Panc1 (cell line): ENCODE measurements at regions not wholly inside any gene's neighbourhood (a gene's known extent, or its start where the extent isn't known, plus 50 kb on each side); places are given as distances from the start of the nearest gene placed in this dataset.

Experiments used
- ATAC-seq: fragments of 200-7000 bp; cut with Tn5 transposase; 2 replicates; pipeline ENCODE4 v1.9.1; 2020; ENCODE audit warnings: mild to moderate bottlenecking, moderate library complexity
- BruUV-seq: library from RNA; stranded (reverse); fragments of 400-500 nt; replicated peaks from 2 replicates; lab custom pipeline; 2021; lab: Mats Ljungman, UMichigan
- CTCF ChIA-PET: fragments of 300-600 bp; sonication (Branson Sonifier 250); formaldehyde crosslinking; loops from one replicate; lab custom pipeline; 2022; ENCODE audit warnings: antibody characterized with exemption; lab: Charles Lee
- POLR2A ChIA-PET: fragments of 300-600 bp; sonication (Branson Sonifier 250); formaldehyde crosslinking; loops from one replicate; lab custom pipeline; 2022; ENCODE audit warnings: antibody characterized with exemption; lab: Charles Lee
- DNase-seq: peaks from one replicate; pipeline ENCODE4 v3.0.0-alpha.2; 2010; ENCODE audit warnings: low read depth, low spot score
- H3K27ac ChIP-seq: 2 replicates; pipeline ENCODE4 v1.5.1; 2011; ENCODE audit warnings: mild to moderate bottlenecking, low read length, inconsistent platforms
- H3K27me3 ChIP-seq: fragments of 200-500 bp; sonication (Bioruptor generic); 2 replicates; pipeline ENCODE4 v1.6.0; 2014; ENCODE audit warnings: low read length, inconsistent platforms; ENCODE audit not compliant: control insufficient read depth, insufficient read depth
- H3K36me3 ChIP-seq: fragments of 200-500 bp; sonication (Bioruptor generic); 2 replicates; pipeline ENCODE4 v1.5.1; 2014; ENCODE audit warnings: inconsistent platforms, mild to moderate bottlenecking, low read length, moderate library complexity; ENCODE audit not compliant: control insufficient read depth, insufficient read depth
- H3K4me1 ChIP-seq: 2 replicates; pipeline ENCODE4 v1.5.1; 2011; ENCODE audit warnings: inconsistent platforms, mild to moderate bottlenecking, low read length, moderate library complexity; ENCODE audit not compliant: control insufficient read depth, insufficient read depth
- H3K4me3 ChIP-seq, 2 experiments: 2 replicates each; pipeline ENCODE4 v1.5.1; 2011 to 2012; ENCODE audit warnings: low read depth in 2 of 2, low read length in 2 of 2, mild to moderate bottlenecking in 2 of 2, inconsistent platforms in 1 of 2, moderate library complexity in 1 of 2
- H3K9me3 ChIP-seq: fragments of 200-500 bp; sonication (Bioruptor generic); 2 replicates; pipeline ENCODE4 v1.5.1; 2014; ENCODE audit warnings: low read depth, mild to moderate bottlenecking, inconsistent platforms, low read length, moderate library complexity; ENCODE audit not compliant: control insufficient read depth, insufficient read depth
- POLR2AphosphoS5 ChIP-seq: IDR thresholded peaks from 2 replicates; pipeline ENCODE4 v1.6.1; 2012; ENCODE audit warnings: mild to moderate bottlenecking, low read depth, low read length, moderate library complexity
- SIN3A ChIP-seq: IDR thresholded peaks from 2 replicates; pipeline ENCODE4 v1.6.1; 2012; ENCODE audit warnings: low read depth, mild to moderate bottlenecking, low read length, moderate library complexity, borderline replicate concordance; ENCODE audit not compliant: insufficient read depth
- TCF7L2 ChIP-seq: IDR thresholded peaks from 2 replicates; pipeline ENCODE4 v1.6.1; 2011; ENCODE audit warnings: mild to moderate bottlenecking, low read depth, low read length, inconsistent platforms
- in situ Hi-C: cut with HindIII; loops from 2 replicates; pipeline ENCODE4 v1.10.0; 2016; ENCODE audit warnings: low sequenced_read_pairs, low pct_unique_long_range_greater_than_20kb
- intact Hi-C: fragments of 100-400 bp; cut with micrococcal nuclease; formaldehyde crosslinking; loops from one replicate; pipeline ENCODE4 v1.10.0; 2022; ENCODE audit not compliant: unreplicated experiment
- TF ChIP-seq, protein P1 (sequence below): fragments of 450-650 bp; IDR thresholded peaks from 2 replicates; pipeline ENCODE4 v1.5.1; 2017; ENCODE audit warnings: mild to moderate bottlenecking
- TF ChIP-seq, protein P2 (sequence below), 2 experiments: IDR thresholded peaks; 2 replicates each; pipeline ENCODE4 v1.6.1; 2011 to 2012; ENCODE audit warnings: low read depth in 2 of 2, control low read depth in 1 of 2, low read length in 1 of 2, mild to moderate bottlenecking in 1 of 2, moderate library complexity in 1 of 2; ENCODE audit not compliant: insufficient read depth in 1 of 2

DNA sequence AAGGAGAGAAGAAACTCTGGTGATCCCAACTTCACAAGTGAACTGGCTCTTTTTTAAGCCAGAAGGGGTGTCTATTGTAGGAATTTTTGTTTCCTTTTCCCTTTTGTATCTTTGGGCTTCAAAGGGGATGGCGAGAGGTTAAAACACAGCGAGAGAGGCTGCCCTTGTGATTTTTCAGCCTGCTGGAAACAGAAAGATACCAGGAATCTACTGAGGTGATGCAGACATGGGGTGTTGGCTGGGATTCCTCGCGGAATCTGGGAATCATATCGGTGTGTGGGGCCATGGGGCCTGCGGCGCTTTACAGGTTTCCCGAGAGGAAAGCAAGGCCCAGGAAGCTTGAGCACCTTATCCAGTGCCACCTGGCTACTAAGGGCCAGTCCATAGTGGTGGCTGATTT is 99.4 kb upstream of the STX18 start:
- Histone ChIP-seq H3K4me1 (peaks cover 6% of the 10 kb centered on the region; the same call in 1 of the 2 replicates), H3K27ac (no peak overlapping the region), H3K27me3 (no peaks in the 10 kb centered on the region), H3K9me3 (no peaks in the 10 kb centered on the region), H3K4me3 (no peak overlapping the region), H3K36me3 (no peaks in the 10 kb centered on the region)
- intact Hi-C loops, result no loop called here
- DNase-seq (no peak), ATAC-seq (no peak)
- POLR2A ChIA-PET, result no interaction called here
- in situ Hi-C loops, result no loop called here
- TF ChIP-seq TCF7L2, result no peak
- CTCF ChIA-PET, result no interaction called here
- BruUV-seq, result no TSS peak

- TF ChIP-seq SIN3A (no peak), TCF7L2 (no peak), POLR2AphosphoS5 (no peak)
- TF ChIP-seq, protein P1, sequence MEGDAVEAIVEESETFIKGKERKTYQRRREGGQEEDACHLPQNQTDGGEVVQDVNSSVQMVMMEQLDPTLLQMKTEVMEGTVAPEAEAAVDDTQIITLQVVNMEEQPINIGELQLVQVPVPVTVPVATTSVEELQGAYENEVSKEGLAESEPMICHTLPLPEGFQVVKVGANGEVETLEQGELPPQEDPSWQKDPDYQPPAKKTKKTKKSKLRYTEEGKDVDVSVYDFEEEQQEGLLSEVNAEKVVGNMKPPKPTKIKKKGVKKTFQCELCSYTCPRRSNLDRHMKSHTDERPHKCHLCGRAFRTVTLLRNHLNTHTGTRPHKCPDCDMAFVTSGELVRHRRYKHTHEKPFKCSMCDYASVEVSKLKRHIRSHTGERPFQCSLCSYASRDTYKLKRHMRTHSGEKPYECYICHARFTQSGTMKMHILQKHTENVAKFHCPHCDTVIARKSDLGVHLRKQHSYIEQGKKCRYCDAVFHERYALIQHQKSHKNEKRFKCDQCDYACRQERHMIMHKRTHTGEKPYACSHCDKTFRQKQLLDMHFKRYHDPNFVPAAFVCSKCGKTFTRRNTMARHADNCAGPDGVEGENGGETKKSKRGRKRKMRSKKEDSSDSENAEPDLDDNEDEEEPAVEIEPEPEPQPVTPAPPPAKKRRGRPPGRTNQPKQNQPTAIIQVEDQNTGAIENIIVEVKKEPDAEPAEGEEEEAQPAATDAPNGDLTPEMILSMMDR, result no peak
- TF ChIP-seq, protein P2, sequence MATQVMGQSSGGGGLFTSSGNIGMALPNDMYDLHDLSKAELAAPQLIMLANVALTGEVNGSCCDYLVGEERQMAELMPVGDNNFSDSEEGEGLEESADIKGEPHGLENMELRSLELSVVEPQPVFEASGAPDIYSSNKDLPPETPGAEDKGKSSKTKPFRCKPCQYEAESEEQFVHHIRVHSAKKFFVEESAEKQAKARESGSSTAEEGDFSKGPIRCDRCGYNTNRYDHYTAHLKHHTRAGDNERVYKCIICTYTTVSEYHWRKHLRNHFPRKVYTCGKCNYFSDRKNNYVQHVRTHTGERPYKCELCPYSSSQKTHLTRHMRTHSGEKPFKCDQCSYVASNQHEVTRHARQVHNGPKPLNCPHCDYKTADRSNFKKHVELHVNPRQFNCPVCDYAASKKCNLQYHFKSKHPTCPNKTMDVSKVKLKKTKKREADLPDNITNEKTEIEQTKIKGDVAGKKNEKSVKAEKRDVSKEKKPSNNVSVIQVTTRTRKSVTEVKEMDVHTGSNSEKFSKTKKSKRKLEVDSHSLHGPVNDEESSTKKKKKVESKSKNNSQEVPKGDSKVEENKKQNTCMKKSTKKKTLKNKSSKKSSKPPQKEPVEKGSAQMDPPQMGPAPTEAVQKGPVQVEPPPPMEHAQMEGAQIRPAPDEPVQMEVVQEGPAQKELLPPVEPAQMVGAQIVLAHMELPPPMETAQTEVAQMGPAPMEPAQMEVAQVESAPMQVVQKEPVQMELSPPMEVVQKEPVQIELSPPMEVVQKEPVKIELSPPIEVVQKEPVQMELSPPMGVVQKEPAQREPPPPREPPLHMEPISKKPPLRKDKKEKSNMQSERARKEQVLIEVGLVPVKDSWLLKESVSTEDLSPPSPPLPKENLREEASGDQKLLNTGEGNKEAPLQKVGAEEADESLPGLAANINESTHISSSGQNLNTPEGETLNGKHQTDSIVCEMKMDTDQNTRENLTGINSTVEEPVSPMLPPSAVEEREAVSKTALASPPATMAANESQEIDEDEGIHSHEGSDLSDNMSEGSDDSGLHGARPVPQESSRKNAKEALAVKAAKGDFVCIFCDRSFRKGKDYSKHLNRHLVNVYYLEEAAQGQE (IDR thresholded peaks at IDR 0.05; ENCODE audit: insufficient read depth in 1 of 2, low read depth in 2 of 2, low read length in 1 of 2), result no peak
- ATAC-seq, result peak; percentile 58; the same call in 1 of the 2 replicates
- ChIA-PET CTCF (no interaction called here), POLR2A (no interaction called here)
- no TSS peak for BruUV-seq
- intact Hi-C loops, result no loop called here
- H3K9me3 ChIP-seq, result no peaks in the 10 kb centered on the region
- no peak overlapping the region for H3K4me3 ChIP-seq
- H3K4me1 ChIP-seq, result peaks cover 6% of the 10 kb centered on the region; the same call in 1 of the 2 replicates
- no peak for DNase-seq
- in situ Hi-C loops, result no loop called here
- H3K36me3 ChIP-seq, result no peaks in the 10 kb centered on the region
- no peaks in the 10 kb centered on the region for H3K27me3 ChIP-seq
- H3K27ac ChIP-seq, result no peak overlapping the region
These were observed 98.8 kb upstream of the STX18 start for GRCh38 chr4:4640692-4641091.

DNA sequence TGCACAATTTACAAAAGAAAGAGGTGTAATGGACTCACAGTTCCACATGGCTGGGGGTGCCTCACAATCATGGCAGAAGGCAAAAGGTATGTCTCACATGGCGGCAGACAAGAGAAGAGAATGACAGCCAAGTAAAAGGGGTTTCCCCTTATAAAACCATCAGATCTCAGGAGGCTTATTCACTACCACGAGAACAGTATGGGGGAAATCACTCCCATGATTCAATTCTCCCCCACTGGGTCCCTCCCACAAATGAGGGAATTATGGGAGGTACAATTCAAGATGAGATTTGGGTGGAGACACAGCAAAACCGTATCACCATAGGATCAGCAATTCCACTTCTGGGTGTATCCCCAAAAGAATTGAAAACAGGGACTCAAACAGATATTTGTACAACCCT is 97.5 kb upstream of the STX18 start:
- no peak for TF ChIP-seq TCF7L2
- TF ChIP-seq, protein P1, result no peak
- TF ChIP-seq POLR2AphosphoS5, result no peak
- TF ChIP-seq, protein P2 (IDR thresholded peaks at IDR 0.05; ENCODE audit: insufficient read depth in 1 of 2, low read depth in 2 of 2, low read length in 1 of 2), result no peak
- TF ChIP-seq SIN3A, result no peak
- Histone ChIP-seq H3K4me3 (no peak overlapping the region), H3K27me3 (no peaks in the 10 kb centered on the region), H3K9me3 (no peaks in the 10 kb centered on the region), H3K27ac (no peak overlapping the region), H3K4me1 (peaks cover 6% of the 10 kb centered on the region; the same call in 1 of the 2 replicates), H3K36me3 (no peaks in the 10 kb centered on the region)
- CTCF ChIA-PET, result no interaction called here
- ATAC-seq, result no peak
- BruUV-seq, result no TSS peak
- in situ Hi-C loops, result no loop called here
- POLR2A ChIA-PET, result no interaction called here
- no peak for DNase-seq
- intact Hi-C loops, result no loop called here
